H9 (cell line): ENCODE measurements at regions not wholly inside any gene's neighbourhood (a gene's known extent, or its start where the extent isn't known, plus 50 kb on each side); places are given as distances from the start of the nearest gene placed in this dataset.

ENCODE experiments used
- DNase-seq: peaks from one replicate; pipeline ENCODE4 v3.0.0-alpha.2; 2017
- H2AFZ ChIP-seq: one replicate; pipeline ENCODE4 v1.6.1; 2013; ENCODE audit warnings: mild to moderate bottlenecking, low read length, control low read depth, moderate library complexity
- H2AK5ac ChIP-seq: 2 replicates; pipeline ENCODE4 v1.6.1; 2013; ENCODE audit warnings: low read length, control low read depth, mixed read lengths; ENCODE audit not compliant: insufficient read length
- H2BK120ac ChIP-seq: one replicate; pipeline ENCODE4 v1.6.1; 2013; ENCODE audit warnings: low read depth, mild to moderate bottlenecking, low read length, control low read depth, inconsistent platforms; ENCODE audit not compliant: poor library complexity, severe bottlenecking
- H2BK12ac ChIP-seq: 2 replicates; pipeline ENCODE4 v1.6.1; 2013; ENCODE audit warnings: low read length, control low read depth, mixed read lengths, low read depth; ENCODE audit not compliant: insufficient read length
- H2BK15ac ChIP-seq: 2 replicates; pipeline ENCODE4 v1.6.1; 2013; ENCODE audit warnings: low read depth, low read length, control low read depth
- H2BK20ac ChIP-seq: one replicate; pipeline ENCODE4 v1.6.1; 2013; ENCODE audit warnings: low read depth, mild to moderate bottlenecking, low read length, control low read depth, inconsistent platforms; ENCODE audit not compliant: poor library complexity, severe bottlenecking
- H2BK5ac ChIP-seq: 2 replicates; pipeline ENCODE4 v1.6.1; 2013; ENCODE audit warnings: low read length, control low read depth, mixed read lengths; ENCODE audit not compliant: insufficient read length
- H3K14ac ChIP-seq: 2 replicates; pipeline ENCODE4 v1.6.1; 2013; ENCODE audit warnings: low read length, control low read depth; ENCODE audit not compliant: insufficient read depth
- H3K18ac ChIP-seq: 2 replicates; pipeline ENCODE4 v1.6.1; 2013; ENCODE audit warnings: low read depth, mild to moderate bottlenecking, mixed read lengths, low read length, control low read depth; ENCODE audit not compliant: insufficient read length
- H3K23ac ChIP-seq: 2 replicates; pipeline ENCODE4 v1.6.1; 2013; ENCODE audit warnings: low read length, control low read depth, mixed read lengths, low read depth; ENCODE audit not compliant: insufficient read length
- H3K23me2 ChIP-seq: 2 replicates; pipeline ENCODE4 v1.6.1; 2013; ENCODE audit warnings: low read depth, mild to moderate bottlenecking, mixed read lengths, low read length, control low read depth; ENCODE audit not compliant: insufficient read length, poor library complexity, severe bottlenecking
- H3K27ac ChIP-seq: 2 replicates; pipeline ENCODE4 v1.5.1; 2013; ENCODE audit warnings: low read length, control low read depth, mixed read lengths, low read depth; ENCODE audit not compliant: insufficient read length
- H3K27me3 ChIP-seq: 2 replicates; pipeline ENCODE4 v1.6.1; 2013; ENCODE audit warnings: low read length, control low read depth, inconsistent platforms; ENCODE audit not compliant: insufficient read depth
- H3K4ac ChIP-seq: 2 replicates; pipeline ENCODE4 v1.6.1; 2013; ENCODE audit warnings: low read depth, mild to moderate bottlenecking, control low read depth, inconsistent platforms, low read length, moderate library complexity
- H3K4me1 ChIP-seq: 2 replicates; pipeline ENCODE4 v1.6.1; 2013; ENCODE audit warnings: low read length, control low read depth, inconsistent platforms; ENCODE audit not compliant: insufficient read depth
- H3K4me2 ChIP-seq: 2 replicates; pipeline ENCODE4 v1.6.1; 2013; ENCODE audit warnings: low read length, control low read depth, mixed read lengths; ENCODE audit not compliant: insufficient read length, insufficient read depth
- H3K56ac ChIP-seq: 2 replicates; pipeline ENCODE4 v1.6.1; 2013; ENCODE audit warnings: low read depth, mild to moderate bottlenecking, mixed read lengths, low read length, control low read depth; ENCODE audit not compliant: insufficient read length
- H3K79me1 ChIP-seq: 2 replicates; pipeline ENCODE4 v1.6.1; 2013; ENCODE audit warnings: low read depth, mild to moderate bottlenecking, moderate library complexity, low read length, control low read depth, inconsistent platforms; ENCODE audit not compliant: insufficient read depth, poor library complexity, severe bottlenecking
- H3K79me2 ChIP-seq: 2 replicates; pipeline ENCODE4 v1.6.1; 2013; ENCODE audit warnings: low read length, control low read depth, inconsistent platforms; ENCODE audit not compliant: insufficient read depth
- H3K9ac ChIP-seq: 2 replicates; pipeline ENCODE4 v1.6.1; 2013; ENCODE audit warnings: low read length, control low read depth, mixed read lengths; ENCODE audit not compliant: insufficient read length; ENCODE audit errors: extremely low read depth
- H3K9me3 ChIP-seq: one replicate; pipeline ENCODE4 v1.6.1; 2013; ENCODE audit warnings: low read depth, low read length, inconsistent platforms; ENCODE audit not compliant: control insufficient read depth
- H3T11ph ChIP-seq: one replicate; pipeline ENCODE4 v1.6.1; 2013; ENCODE audit warnings: mild to moderate bottlenecking, low read length, control low read depth, inconsistent platforms
- H4K20me1 ChIP-seq: one replicate; pipeline ENCODE4 v1.6.1; 2013; ENCODE audit not compliant: control insufficient read depth, insufficient read length, insufficient read depth
- H4K5ac ChIP-seq: 2 replicates; pipeline ENCODE4 v1.6.1; 2013; ENCODE audit warnings: low read depth, mild to moderate bottlenecking, mixed read lengths, low read length, control low read depth; ENCODE audit not compliant: insufficient read length
- H4K8ac ChIP-seq: replicated peaks from 2 replicates; pipeline ENCODE4 v1.6.1; 2013; ENCODE audit warnings: low read length, control low read depth, mixed read lengths, low read depth; ENCODE audit not compliant: insufficient read length
- H4K91ac ChIP-seq: 2 replicates; pipeline ENCODE4 v1.6.1; 2013; ENCODE audit warnings: low read depth, mild to moderate bottlenecking, moderate library complexity, mixed read lengths, low read length, control low read depth; ENCODE audit not compliant: insufficient read length
- H3K27ac Mint-ChIP-seq, 3 experiments: 2 replicates in 2 of 3; 3 replicates in 1 of 3; pipeline ENCODE4 v1.8.0; 2020 to 2021; ENCODE audit warnings: mixed read lengths in 3 of 3, mild to moderate bottlenecking in 1 of 3, moderate library complexity in 1 of 3
- H3K27me3 Mint-ChIP-seq: 2 replicates; pipeline ENCODE4 v1.8.0; 2021; ENCODE audit warnings: low read depth, mild to moderate bottlenecking, moderate library complexity, mixed read lengths
- H3K36me3 Mint-ChIP-seq, 3 experiments: 2 replicates in 2 of 3; 3 replicates in 1 of 3; pipeline ENCODE4 v1.8.0; 2020 to 2021; ENCODE audit warnings: low read depth in 3 of 3, mixed read lengths in 3 of 3; ENCODE audit not compliant: insufficient read depth in 1 of 3
- H3K4me1 Mint-ChIP-seq, 2 experiments: 2 replicates each; pipeline ENCODE4 v1.8.0; 2020; ENCODE audit warnings: mixed read lengths in 2 of 2
- H3K4me3 Mint-ChIP-seq, 2 experiments: 2 replicates in 1 of 2; 3 replicates in 1 of 2; pipeline ENCODE4 v1.8.0; 2020 to 2021; ENCODE audit warnings: mild to moderate bottlenecking in 2 of 2, mixed read lengths in 2 of 2, moderate library complexity in 1 of 2
- H3K9me3 Mint-ChIP-seq, 2 experiments: 2 replicates in 1 of 2; 3 replicates in 1 of 2; pipeline ENCODE4 v1.8.0; 2020; ENCODE audit warnings: mild to moderate bottlenecking in 2 of 2, mixed read lengths in 2 of 2, moderate library complexity in 1 of 2
- CTCF ChIP-seq: fragments of 200-600 bp; sonication (generic); conservative IDR thresholded peaks from 3 replicates; pipeline ENCODE4 v1.8.0; 2021; ENCODE audit warnings: antibody characterized with exemption, mild to moderate bottlenecking
- WGBS: extraction: QIAGEN DNeasy Blood & Tissue Kit; methylation state at CpG from one replicate; pipeline ENCODE4 v1.1.7; 2013; ENCODE audit warnings: missing lambda C conversion rate, low lambda C conversion rate, mixed read lengths; ENCODE audit not compliant: insufficient read length; ENCODE audit errors: extremely low coverage; 5-methylcytosine and 5-hydroxymethylcytosine counted together

GRCh38 chr14:89531661-89532335 lies 114.8 kb upstream of the FOXN3 start:
- Histone ChIP-seq H2BK120ac (no peak overlapping the region), H2AFZ (no peak overlapping the region), H3K79me1 (peaks cover 7% of the 10 kb centered on the region), H4K20me1 (no peaks in the 10 kb centered on the region), H3K9me3 (no peaks in the 10 kb centered on the region), H4K5ac (no peak overlapping the region), H3K23ac (no peak overlapping the region), H2BK5ac (no peak overlapping the region), H3K27me3 (no peaks in the 10 kb centered on the region), H2BK20ac (no peak overlapping the region), H3K9ac (no peak overlapping the region), H3T11ph (no peak overlapping the region), H4K91ac (no peak overlapping the region), H3K23me2 (no peaks in the 10 kb centered on the region), H3K79me2 (peaks cover 2% of the 10 kb centered on the region; the same call in 1 of the 2 replicates), H2BK12ac (no peak overlapping the region), H3K4ac (no peak overlapping the region), H3K18ac (no peak overlapping the region), H2AK5ac (no peak overlapping the region), H3K56ac (no peak overlapping the region), H3K27ac (no peak overlapping the region), H2BK15ac (no peak overlapping the region), H3K4me1 (no peaks in the 10 kb centered on the region; the same call in 1 of the 2 replicates), H3K4me2 (no peak overlapping the region), H3K14ac (no peak overlapping the region), H4K8ac (no peak overlapping the region)
- peak overlapping the region; percentile 44 to 82 (median 68) for H3K27ac Mint-ChIP-seq
- DNase-seq = no peak
- WGBS = no CpG with 5 or more reads among the region's 9 CpGs
- peaks cover 15 to 16% of the 10 kb centered on the region in 2 experiments for H3K4me1 Mint-ChIP-seq
- no peak for TF ChIP-seq CTCF
- H3K36me3 Mint-ChIP-seq = peaks cover 19 to 28% (median 22%) of the 10 kb centered on the region in 3 experiments
- no peaks in the 10 kb centered on the region for H3K27me3 Mint-ChIP-seq
- H3K9me3 Mint-ChIP-seq = peaks cover 13 to 20% of the 10 kb centered on the region in 2 experiments
- no peak overlapping the region for H3K4me3 Mint-ChIP-seq
